Body of pancreas (tissue), 4 donors: ENCODE measurements at regions not wholly inside any gene's neighbourhood (a gene's known extent, or its start where the extent isn't known, plus 50 kb on each side); places are given as distances from the start of the nearest gene placed in this dataset.

Source experiments
- ATAC-seq: fragments of 150-250 bp; one replicate; pipeline ENCODE4 v1.9.1; 2016
- DNase-seq, 4 donors: peaks; one replicate each; pipeline ENCODE4 v3.0.0-alpha.2; 2019
- H3K27ac ChIP-seq, 4 donors: fragments of 200-600 bp; sonication (generic); 1 replicate in 3 of 4; 2 replicates in 1 of 4; pipeline versions ENCODE4 v1.5.1 to v1.6.1; 2016 to 2019; ENCODE audit warnings: mild to moderate bottlenecking in 1 of 4, mixed read lengths in 1 of 4, moderate library complexity in 1 of 4
- H3K27me3 ChIP-seq, 2 donors: fragments of 200-600 bp; sonication (generic); one replicate each; pipeline ENCODE4 v1.6.0; 2016; ENCODE audit warnings: mild to moderate bottlenecking in 1 of 2
- H3K36me3 ChIP-seq, 2 donors: fragments of 200-600 bp; sonication (generic); replicated peaks in 1 of 2; 2 replicates each; pipeline ENCODE4 v1.5.1; 2016; ENCODE audit warnings: low read depth in 2 of 2; ENCODE audit not compliant: insufficient read depth in 1 of 2
- H3K4me1 ChIP-seq: fragments of 200-600 bp; sonication (generic); one replicate; pipeline ENCODE4 v1.6.0; 2016
- H3K4me3 ChIP-seq, 2 donors: fragments of 200-600 bp; sonication (generic); 1 replicate in 1 of 2; 2 replicates in 1 of 2; pipeline ENCODE4 v1.5.1; 2016 to 2019
- H3K9me3 ChIP-seq, 3 donors: fragments of 200-600 bp; sonication (generic); 1 replicate in 2 of 3; 2 replicates in 1 of 3; pipeline ENCODE4 v1.5.1; 2016
- CTCF ChIP-seq, 7 experiments: fragments of 450-650 bp in 4 of 7; fragments of 200-600 bp in 3 of 7; sonication (generic) in 3 of 7; IDR thresholded peaks; one replicate each; pipeline ENCODE4 v1.5.1; 2016 to 2019; ENCODE audit warnings: antibody characterized with exemption in 7 of 7
- POLR2A ChIP-seq, 3 donors: fragments of 450-650 bp; IDR thresholded peaks; one replicate each; pipeline ENCODE4 v1.6.1; 2016; ENCODE audit warnings: antibody characterized with exemption in 3 of 3, mild to moderate bottlenecking in 2 of 3
- WGBS, 2 donors: methylation state at CpG; one replicate each; pipeline ENCODE4 v1.1.5; 2017; 5-methylcytosine and 5-hydroxymethylcytosine counted together
- intact Hi-C: fragments of 100-400 bp; cut with DNase I; formaldehyde crosslinking; loops from one replicate; pipeline ENCODE4 v1.15.1; 2023

GRCh38 chr5:93153461-93153860 is 427.6 kb downstream of the NR2F1-AS1 start:
- TF ChIP-seq CTCF (IDR thresholded peaks at IDR 0.05), result no peak
- no peak for TF ChIP-seq POLR2A (IDR thresholded peaks at IDR 0.05)
- Histone ChIP-seq H3K4me3 (no peak overlapping the region), H3K9me3 (no peaks in the 10 kb centered on the region), H3K27ac (no peak overlapping the region), H3K36me3 (no peaks in the 10 kb centered on the region), H3K4me1 (no peaks in the 10 kb centered on the region), H3K27me3 (no peaks in the 10 kb centered on the region)
- no peak for DNase-seq
- 72% methylated on average over 3 of the region's 3 CpGs for WGBS, 2 donors
- intact Hi-C loops, result no loop called here
- no peak for ATAC-seq

DNA sequence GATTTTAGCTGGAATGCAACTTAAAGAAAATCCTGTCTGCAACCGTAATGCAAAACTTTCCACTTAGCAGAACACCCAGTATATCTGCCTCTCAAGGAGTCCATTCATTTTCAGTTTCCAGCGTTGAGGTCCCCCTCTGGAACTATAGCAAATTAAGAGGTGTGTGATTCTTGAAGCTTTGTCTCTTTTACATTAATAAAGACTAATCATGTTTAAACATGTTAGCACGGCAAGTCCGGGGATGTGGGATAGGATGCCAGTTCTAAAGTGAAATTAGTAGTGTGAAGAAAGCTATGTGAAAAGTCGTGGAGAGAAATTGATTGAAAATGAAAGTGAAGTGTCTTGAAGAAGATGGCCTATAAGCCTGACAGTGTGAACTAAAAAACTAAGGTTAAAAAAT is 429.1 kb downstream of the NR2F1-AS1 start:
- 59 to 67% methylated on average over 5 of the region's 5 CpGs for WGBS, 2 donors
- no peak overlapping the region for H3K4me3 ChIP-seq
- no peak for ATAC-seq

DNA sequence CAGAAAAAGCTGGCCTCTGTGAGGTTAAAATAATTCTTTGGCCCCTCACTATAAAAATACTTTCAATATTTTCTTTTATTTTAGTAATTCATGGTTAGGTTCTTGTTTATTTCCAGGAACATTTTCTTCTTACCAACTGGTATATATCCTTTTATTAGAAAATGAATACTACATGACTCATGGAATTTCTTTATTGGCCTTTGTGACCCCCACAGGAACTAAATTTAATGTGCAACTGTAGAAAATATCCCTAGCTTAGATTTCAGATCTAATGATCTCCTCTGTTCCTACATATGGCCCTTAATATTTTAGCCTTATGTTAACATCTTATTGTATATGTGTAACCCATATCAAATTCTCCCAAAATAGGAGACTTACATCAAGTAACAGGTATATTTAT is 429.9 kb downstream of the NR2F1-AS1 start:
- no peak for DNase-seq
- TF ChIP-seq CTCF (IDR thresholded peaks at IDR 0.05) (no peak), POLR2A (IDR thresholded peaks at IDR 0.05) (no peak)

More for the DNA sequence above, 429.1 kb downstream of the NR2F1-AS1 start:
- intact Hi-C loops, result no loop called here
- H3K27me3 ChIP-seq, result no peaks in the 10 kb centered on the region
- no peak for DNase-seq
- no peaks in the 10 kb centered on the region for H3K4me1 ChIP-seq
- H3K9me3 ChIP-seq, result no peaks in the 10 kb centered on the region
- H3K27ac ChIP-seq, result no peak overlapping the region
- TF ChIP-seq CTCF (IDR thresholded peaks at IDR 0.05) (no peak), POLR2A (IDR thresholded peaks at IDR 0.05) (no peak)
- H3K36me3 ChIP-seq, result no peaks in the 10 kb centered on the region

DNA sequence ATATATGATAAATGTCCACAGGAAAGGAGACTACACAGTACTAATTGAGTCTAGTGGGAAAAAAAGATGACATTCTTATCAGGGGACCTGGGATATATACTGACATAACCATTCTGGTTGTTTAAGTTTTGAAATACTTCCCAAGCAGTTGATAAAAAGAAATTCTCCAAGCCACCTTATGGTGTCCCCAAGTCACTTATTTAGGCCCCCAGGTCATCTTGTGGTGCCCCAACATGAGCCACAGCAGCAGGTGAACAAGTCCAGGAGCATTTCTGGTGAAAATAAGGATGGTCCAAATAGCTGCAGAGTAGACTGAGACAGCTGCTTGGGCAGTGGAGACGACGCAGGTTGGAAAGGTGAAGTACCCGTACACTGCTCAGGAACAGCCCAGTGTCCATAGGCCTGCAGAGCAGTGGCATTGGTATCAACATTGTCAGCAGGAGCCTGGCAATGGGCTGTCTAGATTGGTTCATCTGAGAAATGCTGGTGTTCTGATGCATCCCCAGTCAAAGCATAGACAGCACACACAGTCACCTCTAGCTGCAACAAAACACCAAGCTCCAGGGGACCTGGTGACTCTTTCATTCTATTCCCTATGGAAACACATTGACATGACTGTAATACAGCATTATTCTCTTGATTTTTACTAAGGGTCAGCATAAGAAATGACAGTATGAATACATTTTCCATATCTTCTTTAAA is 430.6 kb downstream of the NR2F1-AS1 start:
- H3K27me3 ChIP-seq, result no peaks in the 10 kb centered on the region
- no peaks in the 10 kb centered on the region for H3K4me1 ChIP-seq
- intact Hi-C loops, result no loop called here
- no peak overlapping the region for H3K27ac ChIP-seq
- no peak for ATAC-seq
- DNase-seq, result no peak
- no peaks in the 10 kb centered on the region for H3K36me3 ChIP-seq
- 90 to 92% methylated on average over 3 of the region's 3 CpGs for WGBS, 2 donors
- no peaks in the 10 kb centered on the region for H3K9me3 ChIP-seq
- TF ChIP-seq POLR2A (IDR thresholded peaks at IDR 0.05), result no peak
- no peak for TF ChIP-seq CTCF (IDR thresholded peaks at IDR 0.05)
- H3K4me3 ChIP-seq, result no peak overlapping the region

More for the DNA sequence above, 429.9 kb downstream of the NR2F1-AS1 start:
- H3K36me3 ChIP-seq, result no peaks in the 10 kb centered on the region
- H3K4me3 ChIP-seq, result no peak overlapping the region
- H3K27ac ChIP-seq, result no peak overlapping the region
- H3K4me1 ChIP-seq, result no peaks in the 10 kb centered on the region
- intact Hi-C loops, result no loop called here
- no peaks in the 10 kb centered on the region for H3K27me3 ChIP-seq
- ATAC-seq, result no peak
- no peaks in the 10 kb centered on the region for H3K9me3 ChIP-seq

GRCh38 chr5:93145767-93146166 is 435.3 kb downstream of the NR2F1-AS1 start:
- intact Hi-C loops, result no loop called here
- Histone ChIP-seq H3K4me3 (no peak overlapping the region), H3K27me3 (no peaks in the 10 kb centered on the region), H3K36me3 (no peaks in the 10 kb centered on the region), H3K27ac (no peak overlapping the region), H3K9me3 (no peaks in the 10 kb centered on the region), H3K4me1 (no peaks in the 10 kb centered on the region)
- 55 to 70% methylated on average over 2 of the region's 2 CpGs for WGBS, 2 donors
- no peak for DNase-seq
- ATAC-seq, result no peak
- TF ChIP-seq POLR2A (IDR thresholded peaks at IDR 0.05) (no peak), CTCF (IDR thresholded peaks at IDR 0.05) (no peak)
